HG03442 (cell line): ENCODE measurements at regions not wholly inside any gene's neighbourhood (a gene's known extent, or its start where the extent isn't known, plus 50 kb on each side); places are given as distances from the start of the nearest gene placed in this dataset.

Experiments used
- ATAC-seq: cut with Tn5 transposase; IDR thresholded peaks from one replicate; pipeline ENCODE4 v1.9.1; 2021; ENCODE audit warnings: mild to moderate bottlenecking, moderate library complexity; ENCODE audit not compliant: unreplicated experiment

GRCh38 chr2:128564131-128564530, 245.5 kb upstream of the HS6ST1 start:
- ATAC-seq, result no peak

GRCh38 chr2:128564551-128564950, 245.9 kb upstream of the HS6ST1 start:
- no peak for ATAC-seq

- ATAC-seq, result no peak
Observed at GRCh38 chr2:128565441-128565840, 246.8 kb upstream of the HS6ST1 start.

- ATAC-seq, result no peak
Observed at GRCh38 chr2:128566671-128567070, 248.0 kb upstream of the HS6ST1 start.

- ATAC-seq, result no peak
Observed at GRCh38 chr2:128568106-128568505, 249.4 kb upstream of the HS6ST1 start.

GRCh38 chr2:128573116-128573515, 254.4 kb upstream of the HS6ST1 start:
- ATAC-seq, result no peak

- ATAC-seq, result no peak
Observed at GRCh38 chr2:128573531-128573930, 254.9 kb upstream of the HS6ST1 start.

GRCh38 chr2:128577141-128577930, 258.7 kb upstream of the HS6ST1 start:
- ATAC-seq, result no peak

GRCh38 chr2:128578406-128579390, 260.0 kb upstream of the HS6ST1 start:
- no peak for ATAC-seq

GRCh38 chr2:128579825-128580224, 261.2 kb upstream of the HS6ST1 start:
- ATAC-seq, result no peak

GRCh38 chr2:128580988-128581848, 262.6 kb upstream of the HS6ST1 start:
- ATAC-seq, result no peak

GRCh38 chr2:128581849-128582244, 263.2 kb upstream of the HS6ST1 start:
- ATAC-seq, result no peak

- no peak for ATAC-seq
Observed at GRCh38 chr2:128584296-128584890, 265.7 kb upstream of the HS6ST1 start.

GRCh38 chr2:128585706-128586105, 267.0 kb upstream of the HS6ST1 start:
- no peak for ATAC-seq

GRCh38 chr2:128589681-128590080, 271.0 kb upstream of the HS6ST1 start:
- ATAC-seq, result no peak

GRCh38 chr2:128590309-128591021, 271.8 kb upstream of the HS6ST1 start:
- ATAC-seq, result no peak

- no peak for ATAC-seq
Observed at GRCh38 chr2:128591022-128591860, 272.6 kb upstream of the HS6ST1 start.

- no peak for ATAC-seq
Observed at GRCh38 chr2:128591861-128592822, 273.5 kb upstream of the HS6ST1 start.
